Esophagus squamous epithelium (tissue), 5 donors: ENCODE measurements at regions not wholly inside any gene's neighbourhood (a gene's known extent, or its start where the extent isn't known, plus 50 kb on each side); places are given as distances from the start of the nearest gene placed in this dataset.

ENCODE experiments used
- DNase-seq: peaks from one replicate; lab custom pipeline; 2025; lab: John Stamatoyannopoulos, UW
- H3K27ac ChIP-seq, 4 donors: fragments of 200-600 bp; sonication (generic); one replicate each; pipeline ENCODE4 v1.5.1; 2016 to 2019; ENCODE audit warnings: mild to moderate bottlenecking in 1 of 4
- H3K27me3 ChIP-seq, 4 donors: fragments of 200-600 bp; sonication (generic); 1 replicate in 3 of 4; 2 replicates in 1 of 4; pipeline versions ENCODE4 v1.5.1 to v1.6.0; 2017 to 2021; ENCODE audit warnings: antibody characterized with exemption in 1 of 4
- H3K36me3 ChIP-seq, 3 donors: fragments of 200-600 bp; sonication (generic); one replicate each; pipeline ENCODE4 v1.5.1; 2016 to 2019
- H3K4me1 ChIP-seq, 3 donors: fragments of 200-600 bp; sonication (generic); one replicate each; pipeline ENCODE4 v1.5.1; 2017 to 2019
- H3K4me3 ChIP-seq, 4 donors: fragments of 200-600 bp; sonication (generic); 1 replicate in 3 of 4; 2 replicates in 1 of 4; pipeline ENCODE4 v1.5.1; 2016 to 2019; ENCODE audit warnings: mild to moderate bottlenecking in 2 of 4, moderate library complexity in 1 of 4
- H3K9me3 ChIP-seq, 3 donors: fragments of 200-600 bp; sonication (generic); one replicate each; pipeline ENCODE4 v1.5.1; 2016 to 2019
- POLR2A ChIP-seq, 4 donors: fragments of 450-650 bp; IDR thresholded peaks; one replicate each; pipeline ENCODE4 v1.6.1; 2017; ENCODE audit warnings: antibody characterized with exemption in 4 of 4, mild to moderate bottlenecking in 4 of 4, moderate library complexity in 3 of 4
- WGBS, 2 donors: methylation state at CpG; one replicate each; pipeline ENCODE4 v1.1.5; 2018; 5-methylcytosine and 5-hydroxymethylcytosine counted together
- intact Hi-C: fragments of 100-400 bp; cut with DNase I; formaldehyde crosslinking; loops from one replicate; pipeline ENCODE4 v1.15.0; 2022
- TF ChIP-seq, protein P1 (sequence below), 6 experiments: fragments of 450-650 bp in 4 of 6; fragments of 200-600 bp in 2 of 6; sonication (generic) in 2 of 6; IDR thresholded peaks; one replicate each; pipeline ENCODE4 v1.5.1; 2016 to 2019; ENCODE audit warnings: antibody characterized with exemption in 6 of 6, mild to moderate bottlenecking in 4 of 6, moderate library complexity in 4 of 6
- donor health status: DM: yes; HTN: yes; CAD: no.

GRCh38 chr1:229075217-229075616, 195.7 kb upstream of the RAB4A start:
- WGBS, 2 donors: 33 to 62% methylated on average over 1 to 2 of the region's 2 CpGs
- TF ChIP-seq, protein P1, sequence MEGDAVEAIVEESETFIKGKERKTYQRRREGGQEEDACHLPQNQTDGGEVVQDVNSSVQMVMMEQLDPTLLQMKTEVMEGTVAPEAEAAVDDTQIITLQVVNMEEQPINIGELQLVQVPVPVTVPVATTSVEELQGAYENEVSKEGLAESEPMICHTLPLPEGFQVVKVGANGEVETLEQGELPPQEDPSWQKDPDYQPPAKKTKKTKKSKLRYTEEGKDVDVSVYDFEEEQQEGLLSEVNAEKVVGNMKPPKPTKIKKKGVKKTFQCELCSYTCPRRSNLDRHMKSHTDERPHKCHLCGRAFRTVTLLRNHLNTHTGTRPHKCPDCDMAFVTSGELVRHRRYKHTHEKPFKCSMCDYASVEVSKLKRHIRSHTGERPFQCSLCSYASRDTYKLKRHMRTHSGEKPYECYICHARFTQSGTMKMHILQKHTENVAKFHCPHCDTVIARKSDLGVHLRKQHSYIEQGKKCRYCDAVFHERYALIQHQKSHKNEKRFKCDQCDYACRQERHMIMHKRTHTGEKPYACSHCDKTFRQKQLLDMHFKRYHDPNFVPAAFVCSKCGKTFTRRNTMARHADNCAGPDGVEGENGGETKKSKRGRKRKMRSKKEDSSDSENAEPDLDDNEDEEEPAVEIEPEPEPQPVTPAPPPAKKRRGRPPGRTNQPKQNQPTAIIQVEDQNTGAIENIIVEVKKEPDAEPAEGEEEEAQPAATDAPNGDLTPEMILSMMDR (IDR thresholded peaks at IDR 0.05): no peak
- TF ChIP-seq POLR2A (IDR thresholded peaks at IDR 0.05): no peak
- intact Hi-C loops: no loop called here
- H3K9me3 ChIP-seq: no peaks in the 10 kb centered on the region
- no peaks in the 10 kb centered on the region for H3K27me3 ChIP-seq
- no peak overlapping the region for H3K27ac ChIP-seq
- peaks cover 0 to 14% (median 5%) of the 10 kb centered on the region in 3 donors for H3K4me1 ChIP-seq
- DNase-seq: no peak
- no peaks in the 10 kb centered on the region for H3K36me3 ChIP-seq
- H3K4me3 ChIP-seq: no peak overlapping the region

DNA sequence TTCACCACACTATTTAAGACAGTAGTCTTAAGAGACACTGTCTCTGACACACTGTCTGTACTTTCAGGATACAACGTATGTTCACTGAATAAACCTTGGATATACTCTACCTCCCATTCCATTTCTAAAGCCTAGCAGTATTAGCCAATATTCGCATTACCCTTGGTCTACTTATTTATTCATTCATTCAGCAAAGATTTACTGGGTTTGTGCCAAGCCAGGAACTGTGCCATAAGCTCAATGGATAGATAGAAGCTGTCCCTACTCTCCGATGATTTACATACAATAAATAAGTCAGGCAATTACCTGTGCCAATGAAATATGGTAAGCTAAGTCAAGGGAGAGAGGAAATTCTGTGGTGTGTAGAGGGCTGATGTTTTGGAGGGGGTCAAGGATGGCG, 195.2 kb upstream of the RAB4A start:
- 62 to 71% methylated on average over 4 of the region's 4 CpGs for WGBS, 2 donors
- H3K36me3 ChIP-seq: no peaks in the 10 kb centered on the region
- peaks cover 0 to 9% (median under 1%) of the 10 kb centered on the region in 3 donors for H3K4me1 ChIP-seq
- TF ChIP-seq POLR2A (IDR thresholded peaks at IDR 0.05): no peak
- TF ChIP-seq, protein P1 (IDR thresholded peaks at IDR 0.05): no peak
- no peak overlapping the region for H3K4me3 ChIP-seq
- H3K9me3 ChIP-seq: no peaks in the 10 kb centered on the region
- no peaks in the 10 kb centered on the region for H3K27me3 ChIP-seq
- intact Hi-C loops: no loop called here
- no peak for DNase-seq
- no peak overlapping the region for H3K27ac ChIP-seq

GRCh38 chr1:229076195-229076594, 194.7 kb upstream of the RAB4A start:
- DNase-seq: no peak
- intact Hi-C loops: no loop called here
- TF ChIP-seq, protein P1 (IDR thresholded peaks at IDR 0.05): no peak
- no peak for TF ChIP-seq POLR2A (IDR thresholded peaks at IDR 0.05)
- H3K4me1 ChIP-seq: peaks cover 0 to 4% (median 0%) of the 10 kb centered on the region in 3 donors
- no peaks in the 10 kb centered on the region for H3K9me3 ChIP-seq
- no peak overlapping the region for H3K27ac ChIP-seq
- H3K27me3 ChIP-seq: no peaks in the 10 kb centered on the region
- no peak overlapping the region for H3K4me3 ChIP-seq
- no peaks in the 10 kb centered on the region for H3K36me3 ChIP-seq
- WGBS, 2 donors: 65 to 86% methylated on average over 4 of the region's 4 CpGs

- 43 to 73% methylated on average over 2 of the region's 2 CpGs for WGBS, 2 donors
- no peak overlapping the region for H3K4me3 ChIP-seq
- H3K9me3 ChIP-seq: peaks cover 0 to 20% (median 10%) of the 10 kb centered on the region in 3 donors
- H3K36me3 ChIP-seq: no peaks in the 10 kb centered on the region
- intact Hi-C loops: no loop called here
- no peak for DNase-seq
- H3K4me1 ChIP-seq: no peaks in the 10 kb centered on the region
- no peak overlapping the region for H3K27ac ChIP-seq
- H3K27me3 ChIP-seq: no peaks in the 10 kb centered on the region
- TF ChIP-seq POLR2A (IDR thresholded peaks at IDR 0.05): no peak
- TF ChIP-seq, protein P1 (IDR thresholded peaks at IDR 0.05): no peak
Observed at GRCh38 chr1:229079016-229079595, 191.8 kb upstream of the RAB4A start.

DNA sequence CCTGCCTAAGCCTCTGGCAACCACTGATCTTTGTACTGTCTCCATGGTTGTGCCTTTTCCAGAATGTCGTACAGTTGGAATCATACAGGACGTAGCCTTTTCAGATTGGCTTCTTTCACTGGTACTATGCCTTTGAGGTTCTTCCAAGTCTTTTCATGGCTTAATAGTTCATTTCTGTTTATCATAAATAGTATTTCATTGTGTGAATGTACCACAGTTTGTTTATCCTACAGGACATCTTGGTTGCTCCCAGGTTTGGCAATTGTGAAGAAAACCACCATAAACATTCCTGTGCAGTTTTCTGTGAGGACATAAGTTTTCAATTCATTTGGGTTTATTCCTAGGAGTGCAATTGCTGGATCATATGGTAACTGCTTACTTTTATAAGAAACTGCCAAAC, 190.6 kb upstream of the RAB4A start:
- intact Hi-C loops: no loop called here
- TF ChIP-seq, protein P1 (IDR thresholded peaks at IDR 0.05): no peak
- TF ChIP-seq POLR2A (IDR thresholded peaks at IDR 0.05): no peak
- WGBS, 2 donors: 62 to 79% methylated on average over 2 of the region's 2 CpGs
- Histone ChIP-seq H3K27me3 (no peaks in the 10 kb centered on the region), H3K27ac (no peak overlapping the region), H3K4me1 (no peaks in the 10 kb centered on the region), H3K4me3 (no peak overlapping the region), H3K36me3 (no peaks in the 10 kb centered on the region), H3K9me3 (peaks cover 0 to 20% (median 10%) of the 10 kb centered on the region in 3 donors)
- no peak for DNase-seq
